ENCODE measurements at regions not wholly inside any gene's neighbourhood (a gene's known extent, or its start where the extent isn't known, plus 50 kb on each side); places are given as distances from the start of the nearest gene placed in this dataset.
A peak's percentile ranks its signal among the peaks of the same experiment; 100 is the strongest.
"Not testable (repeated sequence)": the region's sequence is repeated elsewhere in the genome, so short reads cannot be mapped to it uniquely, and the experiment has no call there.

DNA sequence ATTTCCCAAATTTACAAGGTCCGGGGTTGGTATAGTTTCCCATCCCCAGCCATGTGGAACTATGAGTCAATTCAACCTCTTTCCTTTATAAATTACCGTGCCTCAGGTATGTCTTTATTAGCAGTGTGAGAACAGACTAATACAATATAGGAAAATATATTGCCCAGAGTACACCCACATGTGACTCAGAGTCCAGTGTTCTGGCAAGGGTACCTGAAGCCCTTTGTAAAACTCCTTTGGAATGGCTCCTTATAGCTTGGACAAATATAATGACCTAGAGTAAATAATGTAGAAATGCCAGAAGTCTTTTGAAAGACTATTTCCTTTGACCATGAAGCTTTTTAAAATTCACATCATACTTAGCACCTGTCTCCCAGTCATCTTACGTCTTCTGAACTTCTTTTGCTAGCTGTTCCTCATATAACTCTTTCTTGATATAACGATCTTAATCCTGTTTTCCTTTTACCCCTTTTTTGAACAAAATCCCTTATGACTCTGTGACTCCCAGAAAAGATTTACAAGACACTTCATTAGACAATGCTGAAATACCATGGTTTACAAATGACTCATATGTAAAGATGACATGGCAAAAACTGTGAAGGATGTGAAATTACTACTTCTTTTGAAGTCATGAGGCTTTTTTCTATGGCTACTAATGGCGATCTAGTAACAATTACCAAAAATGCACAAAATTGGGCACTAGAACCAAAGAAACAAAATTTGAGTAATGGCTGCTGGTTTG, 408.9 kb downstream of the NAP1L3 start:
- Histone ChIP-seq H3K4me3 (no peak overlapping the region), H3K4me1 (no peaks in the 10 kb centered on the region), H3K4me2 (no peak overlapping the region), H3K27ac (no peak overlapping the region), H3K9me3 (no peaks in the 10 kb centered on the region)
- ChIA-PET CTCF (no interaction called here), POLR2A (no interaction called here)
- FAIRE-seq (peak; percentile 36), ATAC-seq (no peak), DNase-seq (ENCODE audit: low read depth in 1 of 2, low spot score in 1 of 2) (no peak)
- no peak for TF ChIP-seq JUNB (IDR thresholded peaks at IDR 0.05)
- no peak for TF ChIP-seq CEBPB (IDR thresholded peaks at IDR 0.05)
- no peak for TF ChIP-seq CHD2 (IDR thresholded peaks at IDR 0.05; ENCODE audit: low read length, partially characterized antibody)
- no peak for TF ChIP-seq ZC3H11A (IDR thresholded peaks at IDR 0.05)
- TF ChIP-seq E2F6 (IDR thresholded peaks at IDR 0.05; ENCODE audit: borderline replicate concordance, low read depth) = no peak
- TF ChIP-seq, protein P1, sequence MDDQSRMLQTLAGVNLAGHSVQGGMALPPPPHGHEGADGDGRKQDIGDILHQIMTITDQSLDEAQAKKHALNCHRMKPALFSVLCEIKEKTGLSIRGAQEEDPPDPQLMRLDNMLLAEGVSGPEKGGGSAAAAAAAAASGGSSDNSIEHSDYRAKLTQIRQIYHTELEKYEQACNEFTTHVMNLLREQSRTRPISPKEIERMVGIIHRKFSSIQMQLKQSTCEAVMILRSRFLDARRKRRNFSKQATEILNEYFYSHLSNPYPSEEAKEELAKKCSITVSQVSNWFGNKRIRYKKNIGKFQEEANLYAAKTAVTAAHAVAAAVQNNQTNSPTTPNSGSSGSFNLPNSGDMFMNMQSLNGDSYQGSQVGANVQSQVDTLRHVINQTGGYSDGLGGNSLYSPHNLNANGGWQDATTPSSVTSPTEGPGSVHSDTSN (IDR thresholded peaks at IDR 0.05) = no peak
- no peak for TF ChIP-seq NR3C1 (IDR thresholded peaks at IDR 0.05)
- 3% methylated on average over 5 of the region's 5 CpGs for WGBS (ENCODE audit: missing lambda C conversion rate)

DNA sequence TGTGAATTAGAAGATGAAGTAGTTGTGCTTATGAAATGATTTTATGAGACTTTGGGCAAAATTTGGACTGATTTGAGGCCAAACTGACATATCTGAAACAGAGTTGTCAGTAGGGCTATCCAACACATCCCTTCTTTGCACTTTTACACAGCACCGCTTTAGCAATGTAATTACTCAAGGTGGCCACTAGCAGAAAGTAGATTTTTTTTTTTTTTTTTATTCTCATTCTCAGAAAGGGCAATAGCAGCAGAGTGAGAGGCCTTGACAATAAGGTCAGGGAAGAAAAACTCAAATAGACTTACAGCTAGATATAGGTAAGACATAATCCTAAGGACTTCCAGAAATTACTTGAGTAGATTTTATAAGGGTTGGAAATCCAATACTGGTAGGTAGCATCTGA, 414.3 kb downstream of the NAP1L3 start:
- Histone ChIP-seq H3K4me3 (no peak overlapping the region), H3K27ac (no peak overlapping the region), H3K9me3 (no peaks in the 10 kb centered on the region), H3K4me1 (no peaks in the 10 kb centered on the region), H3K4me2 (no peak overlapping the region)
- ChIA-PET CTCF (no interaction called here), POLR2A (no interaction called here)
- DNase-seq (ENCODE audit: low read depth in 1 of 2, low spot score in 1 of 2) (no peak), FAIRE-seq (no peak), ATAC-seq (no peak)
- TF ChIP-seq HOXA7 (CRISPR knock-in tag; IDR thresholded peaks at IDR 0.05) (no peak), EP300 (IDR thresholded peaks at IDR 0.05) (no peak), CEBPB (IDR thresholded peaks at IDR 0.05) (no peak), CBX2 (IDR thresholded peaks at IDR 0.05; ENCODE audit: borderline replicate concordance, low read depth) (no peak), CHD2 (IDR thresholded peaks at IDR 0.05; ENCODE audit: low read length, partially characterized antibody) (no peak), MAX (IDR thresholded peaks at IDR 0.05) (no peak)
- WGBS (ENCODE audit: missing lambda C conversion rate) = 10% methylated on average over 1 of the region's 1 CpG

- DNase-seq (ENCODE audit: low read depth in 1 of 2, low spot score in 1 of 2) (no peak), ATAC-seq (no peak), FAIRE-seq (no peak)
- H3K4me3 ChIP-seq = no peak overlapping the region
- ChIA-PET CTCF (no interaction called here), POLR2A (no interaction called here)
- no peak overlapping the region for H3K27ac ChIP-seq
- WGBS (ENCODE audit: missing lambda C conversion rate) = 3% methylated on average over 5 of the region's 5 CpGs
- TF ChIP-seq EP300 (IDR thresholded peaks at IDR 0.05) (no peak), ELK1 (IDR thresholded peaks at IDR 0.05; ENCODE audit: low read depth, low read length) (no peak), POLR2A (IDR thresholded peaks at IDR 0.05; ENCODE audit: low read length) (no peak), PHF8 (IDR thresholded peaks at IDR 0.05; ENCODE audit: borderline replicate concordance, low read depth) (no peak), FOSL2 (IDR thresholded peaks at IDR 0.05) (no peak), FOSL2 (CRISPR knock-in tag; IDR thresholded peaks at IDR 0.05) (no peak), BCL3 (IDR thresholded peaks at IDR 0.05) (no peak), BHLHE40 (IDR thresholded peaks at IDR 0.05; ENCODE audit: low read depth, low read length) (no peak), ATOH8 (CRISPR knock-in tag; IDR thresholded peaks at IDR 0.05; ENCODE audit: low read depth) (no peak), RAD21 (conservative IDR thresholded peaks at IDR 0.05 in 1 of 2, IDR thresholded peaks at IDR 0.05 in 1 of 2) (no peak), HOXA7 (CRISPR knock-in tag; IDR thresholded peaks at IDR 0.05) (no peak), RFX5 (IDR thresholded peaks at IDR 0.05) (no peak), CEBPB (IDR thresholded peaks at IDR 0.05) (no peak), ZNF302 (CRISPR knock-in tag; IDR thresholded peaks at IDR 0.05) (no peak), CBX2 (IDR thresholded peaks at IDR 0.05; ENCODE audit: borderline replicate concordance, low read depth) (no peak), TP53 (CRISPR knock-in tag; IDR thresholded peaks at IDR 0.05) (no peak), NR3C1 (IDR thresholded peaks at IDR 0.05) (no peak), CBX8 (IDR thresholded peaks at IDR 0.05) (no peak), MAX (IDR thresholded peaks at IDR 0.05) (no peak)
- H3K4me2 ChIP-seq = no peak overlapping the region
- no peaks in the 10 kb centered on the region for H3K9me3 ChIP-seq
- no peaks in the 10 kb centered on the region for H3K4me1 ChIP-seq
These were observed 430.5 kb downstream of the NAP1L3 start for GRCh38 chrX:93242897-93243296.

- H3K4me2 ChIP-seq; POLR2A ChIA-PET; CTCF ChIA-PET; DNase-seq (ENCODE audit: low read depth in 1 of 2, low spot score in 1 of 2); H3K27ac ChIP-seq; ATAC-seq; H3K4me1 ChIP-seq; FAIRE-seq; H3K9me3 ChIP-seq; H3K4me3 ChIP-seq: not testable (repeated sequence)
- 26% methylated on average over 16 of the region's 32 CpGs for WGBS (ENCODE audit: missing lambda C conversion rate)
These were observed 437.7 kb downstream of the NAP1L3 start for GRCh38 chrX:93235494-93236256.
